ENCODE measurements at regions not wholly inside any gene's neighbourhood (a gene's known extent, or its start where the extent isn't known, plus 50 kb on each side); places are given as distances from the start of the nearest gene placed in this dataset.

DNA sequence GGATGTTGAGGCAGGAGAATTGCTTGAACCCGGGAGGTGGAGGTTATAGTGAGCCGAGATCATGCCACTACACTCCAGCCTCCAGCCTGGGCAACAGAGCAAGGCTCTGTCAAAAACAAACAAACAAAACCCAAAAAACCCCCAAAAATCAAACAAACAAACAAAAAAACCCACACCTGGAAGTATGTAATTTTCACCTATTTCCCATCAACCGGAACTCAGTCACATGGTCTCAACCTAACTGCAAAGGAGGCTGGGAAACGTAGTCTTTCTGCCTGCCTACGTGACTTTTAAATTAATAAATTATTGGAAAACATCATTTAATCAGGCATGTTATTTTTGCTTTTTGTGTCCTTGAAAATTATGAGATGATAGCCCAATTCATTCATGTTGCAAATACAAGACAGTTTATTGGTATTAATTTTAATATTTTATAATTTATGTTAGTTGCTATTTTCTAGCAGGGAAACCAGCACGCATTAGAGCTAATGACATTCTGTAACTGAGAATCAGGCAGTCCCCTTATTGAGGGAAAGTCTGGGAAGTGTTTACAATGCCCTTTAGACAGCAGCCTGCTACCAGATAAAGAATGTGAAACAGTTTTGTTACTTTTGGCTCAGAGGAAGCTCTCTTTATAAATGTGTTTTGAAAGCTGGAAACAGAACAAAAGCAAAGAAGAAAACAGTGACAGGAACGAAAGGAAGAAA is 110.3 kb downstream of the NXNL2 start:
- no peaks in the 10 kb centered on the region for H3K4me1 ChIP-seq
- H3K9me3 Mint-ChIP-seq (ENCODE audit: unreplicated experiment): no peaks in the 10 kb centered on the region
- H3K9me3 ChIP-seq: no peaks in the 10 kb centered on the region
- POLR2A ChIA-PET: no interaction called here
- no peaks in the 10 kb centered on the region for H3K27me3 ChIP-seq (replicated peaks; ENCODE audit: control insufficient read depth, insufficient read depth, low read length)
- no peaks in the 10 kb centered on the region for H3K27me3 Mint-ChIP-seq (ENCODE audit: insufficient read depth, unreplicated experiment)
- intact Hi-C loops (cut with micrococcal nuclease; ENCODE audit: unreplicated experiment): no loop called here
- no peak overlapping the region for H3K4me3 Mint-ChIP-seq (ENCODE audit: unreplicated experiment)
- H3K4me3 ChIP-seq (ENCODE audit: low read depth, low read length): no peak overlapping the region
- BruUV-seq (replicated peaks): no TSS peak
- H3K4me1 Mint-ChIP-seq (ENCODE audit: low read depth, unreplicated experiment): no peaks in the 10 kb centered on the region
- DNase-seq: no peak
- H3K27ac Mint-ChIP-seq (ENCODE audit: unreplicated experiment): no peak overlapping the region
- H3K36me3 ChIP-seq (ENCODE audit: control insufficient read depth, insufficient read depth, low read length): no peaks in the 10 kb centered on the region
- TF ChIP-seq, protein P1, sequence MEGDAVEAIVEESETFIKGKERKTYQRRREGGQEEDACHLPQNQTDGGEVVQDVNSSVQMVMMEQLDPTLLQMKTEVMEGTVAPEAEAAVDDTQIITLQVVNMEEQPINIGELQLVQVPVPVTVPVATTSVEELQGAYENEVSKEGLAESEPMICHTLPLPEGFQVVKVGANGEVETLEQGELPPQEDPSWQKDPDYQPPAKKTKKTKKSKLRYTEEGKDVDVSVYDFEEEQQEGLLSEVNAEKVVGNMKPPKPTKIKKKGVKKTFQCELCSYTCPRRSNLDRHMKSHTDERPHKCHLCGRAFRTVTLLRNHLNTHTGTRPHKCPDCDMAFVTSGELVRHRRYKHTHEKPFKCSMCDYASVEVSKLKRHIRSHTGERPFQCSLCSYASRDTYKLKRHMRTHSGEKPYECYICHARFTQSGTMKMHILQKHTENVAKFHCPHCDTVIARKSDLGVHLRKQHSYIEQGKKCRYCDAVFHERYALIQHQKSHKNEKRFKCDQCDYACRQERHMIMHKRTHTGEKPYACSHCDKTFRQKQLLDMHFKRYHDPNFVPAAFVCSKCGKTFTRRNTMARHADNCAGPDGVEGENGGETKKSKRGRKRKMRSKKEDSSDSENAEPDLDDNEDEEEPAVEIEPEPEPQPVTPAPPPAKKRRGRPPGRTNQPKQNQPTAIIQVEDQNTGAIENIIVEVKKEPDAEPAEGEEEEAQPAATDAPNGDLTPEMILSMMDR (IDR thresholded peaks at IDR 0.05; ENCODE audit: insufficient read depth in 1 of 2, low read depth in 1 of 2, low read length in 1 of 2, severe bottlenecking in 1 of 2, unreplicated experiment in 1 of 2): no peak
- H3K36me3 Mint-ChIP-seq (ENCODE audit: insufficient read depth, unreplicated experiment): no peaks in the 10 kb centered on the region
- CTCF ChIA-PET: no interaction called here

DNA sequence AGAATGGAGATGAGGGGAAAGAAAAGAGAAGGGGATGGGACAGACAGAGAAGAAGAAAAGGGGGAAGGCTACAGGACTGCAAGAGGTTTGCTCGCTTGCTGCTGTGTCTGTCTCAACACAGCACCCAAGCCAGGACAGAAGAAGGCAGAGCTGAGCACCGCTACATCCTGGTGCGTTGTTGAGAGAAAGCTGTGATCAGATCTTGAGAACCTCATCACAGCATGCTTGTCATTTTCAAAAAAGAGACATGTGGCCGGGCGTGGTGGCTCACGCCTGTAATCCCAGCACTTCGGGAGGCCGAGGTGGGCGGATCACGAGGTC is 110.9 kb downstream of the NXNL2 start:
- Histone ChIP-seq H3K36me3 (ENCODE audit: control insufficient read depth, insufficient read depth, low read length) (no peaks in the 10 kb centered on the region), H3K4me3 (ENCODE audit: low read depth, low read length) (no peak overlapping the region), H3K4me1 (no peaks in the 10 kb centered on the region), H3K27me3 (replicated peaks; ENCODE audit: control insufficient read depth, insufficient read depth, low read length) (no peaks in the 10 kb centered on the region), H3K9me3 (no peaks in the 10 kb centered on the region)
- no TSS peak for BruUV-seq (replicated peaks)
- ChIA-PET CTCF (no interaction called here), POLR2A (no interaction called here)
- no peaks in the 10 kb centered on the region for H3K4me1 Mint-ChIP-seq (ENCODE audit: low read depth, unreplicated experiment)
- TF ChIP-seq, protein P1 (IDR thresholded peaks at IDR 0.05; ENCODE audit: insufficient read depth in 1 of 2, low read depth in 1 of 2, low read length in 1 of 2, severe bottlenecking in 1 of 2, unreplicated experiment in 1 of 2): no peak
- no peaks in the 10 kb centered on the region for H3K27me3 Mint-ChIP-seq (ENCODE audit: insufficient read depth, unreplicated experiment)
- intact Hi-C loops (cut with micrococcal nuclease; ENCODE audit: unreplicated experiment): no loop called here
- no peak overlapping the region for H3K27ac Mint-ChIP-seq (ENCODE audit: unreplicated experiment)
- no peak for DNase-seq
- H3K4me3 Mint-ChIP-seq (ENCODE audit: unreplicated experiment): no peak overlapping the region
- no peaks in the 10 kb centered on the region for H3K36me3 Mint-ChIP-seq (ENCODE audit: insufficient read depth, unreplicated experiment)
- no peaks in the 10 kb centered on the region for H3K9me3 Mint-ChIP-seq (ENCODE audit: unreplicated experiment)

DNA sequence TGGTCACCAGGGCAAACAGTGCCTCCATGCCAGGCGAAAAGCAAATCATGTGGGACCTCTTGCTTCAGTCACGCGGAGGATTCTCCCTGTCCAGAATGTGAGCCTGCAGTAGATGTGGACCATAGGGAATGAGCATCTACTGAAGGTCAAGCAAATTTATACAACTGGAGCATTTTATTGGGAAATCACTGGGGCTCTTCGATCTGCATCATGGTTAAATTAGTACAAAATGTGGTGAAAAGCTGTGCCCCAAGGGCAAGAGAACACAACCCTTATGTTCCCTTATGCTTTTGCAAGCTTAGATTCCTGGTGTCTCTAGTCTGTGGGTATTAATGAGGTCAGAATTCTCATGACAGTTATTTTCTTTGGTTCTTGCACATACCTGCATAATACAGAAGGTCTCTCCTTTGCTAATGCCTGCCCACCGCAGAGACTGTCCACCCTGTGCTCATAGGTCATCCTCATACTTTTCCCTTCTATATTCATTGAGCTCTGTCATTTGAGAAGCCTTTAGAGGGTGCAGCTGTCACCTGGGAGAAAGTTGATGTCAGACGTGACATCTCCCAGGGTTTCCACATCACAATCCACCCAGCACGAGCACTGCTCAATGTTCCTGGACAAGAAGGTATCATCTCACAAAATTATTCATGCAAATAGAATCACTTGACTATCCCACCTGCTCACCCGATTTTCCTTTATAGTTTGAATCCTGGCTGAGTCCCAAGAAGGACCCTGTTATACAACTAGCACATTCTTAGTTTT is 111.7 kb downstream of the NXNL2 start:
- no peaks in the 10 kb centered on the region for H3K9me3 ChIP-seq
- H3K4me3 Mint-ChIP-seq (ENCODE audit: unreplicated experiment): no peak overlapping the region
- no TSS peak for BruUV-seq (replicated peaks)
- H3K9me3 Mint-ChIP-seq (ENCODE audit: unreplicated experiment): no peaks in the 10 kb centered on the region
- intact Hi-C loops (cut with micrococcal nuclease; ENCODE audit: unreplicated experiment): no loop called here
- ChIA-PET CTCF (no interaction called here), POLR2A (interaction anchor here (0.6 kb wide), 1 partner anchor 98 kb away, joined by 7 read pairs; no protein-coding TSS in a partner anchor)
- no peak overlapping the region for H3K27ac Mint-ChIP-seq (ENCODE audit: unreplicated experiment)
- no peaks in the 10 kb centered on the region for H3K4me1 Mint-ChIP-seq (ENCODE audit: low read depth, unreplicated experiment)
- no peaks in the 10 kb centered on the region for H3K27me3 Mint-ChIP-seq (ENCODE audit: insufficient read depth, unreplicated experiment)
- TF ChIP-seq, protein P1 (IDR thresholded peaks at IDR 0.05; ENCODE audit: insufficient read depth in 1 of 2, low read depth in 1 of 2, low read length in 1 of 2, severe bottlenecking in 1 of 2, unreplicated experiment in 1 of 2): no peak
- no peaks in the 10 kb centered on the region for H3K4me1 ChIP-seq
- H3K27me3 ChIP-seq (replicated peaks; ENCODE audit: control insufficient read depth, insufficient read depth, low read length): no peaks in the 10 kb centered on the region
- DNase-seq: no peak
- H3K36me3 Mint-ChIP-seq (ENCODE audit: insufficient read depth, unreplicated experiment): no peaks in the 10 kb centered on the region
- H3K36me3 ChIP-seq (ENCODE audit: control insufficient read depth, insufficient read depth, low read length): no peaks in the 10 kb centered on the region
- H3K4me3 ChIP-seq (ENCODE audit: low read depth, low read length): no peak overlapping the region

Data from Caco-2 (cell line).